HG03469 (cell line): ENCODE measurements at regions not wholly inside any gene's neighbourhood (a gene's known extent, or its start where the extent isn't known, plus 50 kb on each side); places are given as distances from the start of the nearest gene placed in this dataset.
"Not testable (repeated sequence)": the region's sequence is repeated elsewhere in the genome, so short reads cannot be mapped to it uniquely, and the experiment has no call there.

ENCODE experiments used
- ATAC-seq: cut with Tn5 transposase; IDR thresholded peaks from one replicate; pipeline ENCODE4 v1.9.1; 2021; ENCODE audit warnings: mild to moderate bottlenecking, moderate library complexity, moderate number of reproducible peaks; ENCODE audit not compliant: unreplicated experiment

DNA sequence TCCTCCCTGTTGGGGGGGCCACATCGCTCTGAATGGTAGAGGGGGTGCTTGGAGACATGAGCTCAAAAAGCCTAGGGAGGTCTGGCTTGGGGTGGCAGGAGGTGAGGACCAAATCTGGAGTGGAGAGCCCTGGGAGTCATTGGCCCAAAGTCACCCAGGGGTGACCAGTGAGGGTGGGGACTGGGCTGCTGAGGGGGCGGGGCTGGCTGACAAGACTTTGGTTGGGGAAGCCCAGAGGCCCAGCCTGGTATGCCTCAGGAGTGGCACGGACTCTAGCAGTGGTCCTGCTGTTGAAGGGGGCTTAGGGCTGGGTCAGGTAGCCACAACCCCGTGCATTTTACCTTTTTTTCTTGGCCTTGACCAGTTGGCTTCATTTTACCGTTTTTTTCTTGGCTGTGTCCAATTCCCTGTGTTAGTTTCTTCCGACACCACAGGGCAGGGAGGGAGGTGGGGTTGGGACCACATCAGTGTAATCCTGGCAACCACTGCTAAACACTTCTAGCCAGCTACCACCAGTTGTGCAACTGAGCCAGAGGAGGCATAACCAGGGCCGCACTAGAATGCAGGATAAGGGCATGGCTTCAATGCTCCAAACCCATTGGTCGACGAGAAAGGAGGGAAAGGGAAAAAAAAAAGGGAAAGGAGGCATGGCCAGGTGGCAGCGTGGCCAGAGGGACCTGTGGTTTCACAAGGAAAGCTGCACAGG is 105.3 kb upstream of the C2CD4B start:
- ATAC-seq = no peak

DNA sequence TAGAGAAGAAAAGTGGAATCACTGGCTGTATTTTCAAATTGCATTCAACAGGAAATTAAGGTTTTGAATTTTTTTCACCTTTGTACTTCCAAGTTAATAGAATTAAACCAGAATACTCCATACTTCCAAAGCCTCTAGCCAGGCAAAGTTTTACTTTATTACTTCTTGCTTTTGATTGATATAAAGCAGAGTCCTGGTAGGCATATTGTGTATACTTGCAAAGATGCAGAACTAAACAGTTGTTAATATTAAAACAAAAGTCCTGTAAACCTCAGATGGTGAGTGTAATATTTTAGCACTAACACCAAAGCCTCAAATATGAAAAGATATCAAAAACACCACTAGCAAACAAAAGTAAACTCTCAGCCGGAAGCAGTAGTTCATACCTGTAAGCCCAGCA is 107.2 kb upstream of the C2CD4B start:
- no peak for ATAC-seq

- ATAC-seq = no peak
Measured at GRCh38 chr15:62275831-62276230, 110.7 kb upstream of the C2CD4B start.

- ATAC-seq = no peak
Measured at GRCh38 chr15:62277816-62278394, 112.8 kb upstream of the C2CD4B start.

DNA sequence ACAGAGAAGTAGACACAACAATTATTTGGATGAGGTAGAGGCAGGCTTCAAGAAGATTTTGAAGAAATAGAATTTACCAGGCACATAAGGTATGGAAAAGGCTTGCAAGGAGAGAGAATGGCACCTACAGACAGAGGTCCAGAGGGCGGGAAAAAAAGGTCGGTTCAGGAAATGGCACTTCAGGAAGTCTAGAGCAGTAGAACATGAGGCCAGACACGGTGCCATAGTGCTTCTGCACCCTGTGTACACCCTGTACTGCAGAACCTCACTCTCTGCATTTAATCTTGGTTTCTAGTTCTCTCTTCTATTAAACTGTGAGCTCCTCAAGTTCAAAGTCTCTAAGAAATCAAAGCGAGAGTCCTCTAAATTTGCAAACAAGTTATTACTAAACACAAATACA is 113.4 kb upstream of the C2CD4B start:
- ATAC-seq = no peak

GRCh38 chr15:62279041-62279440 is 114.0 kb upstream of the C2CD4B start:
- ATAC-seq = no peak

DNA sequence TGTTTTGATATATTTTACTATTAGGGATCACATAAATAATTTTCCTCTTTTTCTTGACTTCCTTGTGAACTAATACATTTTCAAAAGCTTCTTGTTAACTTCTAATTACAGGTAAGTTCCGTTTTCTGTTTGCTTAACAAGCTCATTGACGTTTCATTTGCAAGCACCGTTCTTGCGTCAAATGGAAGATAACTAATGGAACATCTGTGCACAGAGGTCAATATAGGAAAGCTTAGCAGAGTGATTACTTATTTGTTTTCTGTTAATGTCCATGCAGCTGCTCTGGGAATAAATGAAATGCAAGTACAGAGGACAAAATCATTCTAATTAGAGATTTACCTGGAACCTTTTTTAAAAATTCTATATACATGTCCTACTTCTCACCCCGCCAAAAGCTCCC is 115.5 kb upstream of the C2CD4B start:
- ATAC-seq = no peak

DNA sequence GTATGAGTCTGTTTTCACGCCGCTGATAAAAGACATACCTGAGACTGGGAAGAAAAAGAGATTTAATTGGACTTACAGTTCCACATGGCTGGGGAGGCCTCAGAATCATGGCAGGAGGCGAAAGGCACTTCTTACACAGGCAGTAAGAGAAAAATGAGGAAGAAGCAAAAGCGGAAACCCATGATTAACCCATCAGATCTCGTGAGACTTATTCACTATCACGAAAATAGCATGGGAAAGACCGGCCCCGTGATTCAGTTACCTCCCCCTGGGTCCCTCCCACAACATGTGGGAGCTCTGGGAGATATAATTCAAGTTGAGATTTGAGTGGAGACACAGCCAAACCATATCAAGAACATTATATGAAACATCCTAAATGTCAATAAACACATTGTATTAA is 116.7 kb upstream of the C2CD4B start:
- not testable (repeated sequence) for ATAC-seq

GRCh38 chr15:62287066-62287857 is 122.2 kb upstream of the C2CD4B start:
- no peak for ATAC-seq

GRCh38 chr15:62288361-62289017 is 123.4 kb upstream of the C2CD4B start:
- ATAC-seq = no peak

GRCh38 chr15:62291262-62291661 is 126.2 kb upstream of the C2CD4B start:
- no peak for ATAC-seq

- no peak for ATAC-seq
Measured at GRCh38 chr15:62296756-62297507, 131.8 kb upstream of the C2CD4B start.

DNA sequence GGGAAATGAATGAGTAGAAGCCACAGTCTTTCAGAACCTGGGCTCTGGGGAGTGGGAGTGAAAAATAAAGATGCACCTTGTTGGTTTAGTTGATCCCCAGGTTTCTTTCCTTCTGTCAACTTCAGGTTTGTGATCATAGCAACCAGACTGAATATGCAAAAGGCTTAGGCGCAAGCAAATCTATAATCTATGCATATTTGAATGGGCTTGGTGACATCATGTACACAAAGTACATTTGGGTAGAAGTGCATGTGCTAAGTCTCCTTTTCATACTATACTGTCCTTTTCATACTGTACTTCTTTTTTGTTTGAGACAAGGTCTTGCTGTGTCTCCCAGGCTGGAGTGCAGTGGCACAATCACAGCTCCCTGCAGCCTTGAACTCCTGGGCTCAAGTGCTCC is 132.4 kb upstream of the C2CD4B start:
- no peak for ATAC-seq

DNA sequence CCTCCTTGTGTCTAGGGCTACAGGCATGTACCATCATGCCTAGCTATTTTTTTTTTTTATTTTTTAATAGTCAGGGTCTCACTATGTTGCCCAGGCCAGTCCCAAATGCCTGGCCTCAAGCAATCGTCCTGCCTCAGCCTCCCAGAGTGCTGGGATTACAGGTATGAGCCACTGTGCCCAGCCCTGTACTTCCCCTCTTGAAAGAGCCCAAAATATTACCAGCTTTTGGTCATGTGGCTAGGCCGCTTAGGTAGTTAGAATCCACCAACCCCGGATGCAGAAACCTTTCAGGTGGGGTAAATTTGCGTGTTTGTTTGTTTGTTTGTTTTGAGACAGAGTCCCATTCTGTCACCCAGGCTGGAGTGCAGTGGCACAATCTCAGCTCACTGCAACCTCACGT is 132.8 kb upstream of the C2CD4B start:
- ATAC-seq = no peak

GRCh38 chr15:62298811-62299210 is 133.7 kb upstream of the C2CD4B start:
- no peak for ATAC-seq

DNA sequence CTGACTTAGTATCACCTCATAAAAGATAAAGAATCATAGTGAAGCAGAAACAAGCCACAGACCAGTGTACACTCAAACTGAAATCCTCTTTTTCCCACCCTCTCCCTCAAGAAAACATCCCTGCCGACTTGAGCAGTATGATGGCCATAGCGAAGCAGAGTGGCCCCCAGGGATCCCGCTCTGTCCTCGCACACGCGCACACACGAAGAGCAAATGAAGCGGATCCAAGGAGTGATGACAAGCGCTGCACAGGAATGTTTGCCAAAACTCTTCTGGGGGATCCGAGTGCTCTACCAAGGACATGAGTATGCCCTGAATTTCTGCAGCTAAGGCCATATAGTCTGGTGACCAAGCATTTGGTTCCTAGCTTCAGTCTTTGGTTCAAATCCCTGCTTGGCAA is 134.5 kb upstream of the C2CD4B start:
- no peak for ATAC-seq

GRCh38 chr15:62301993-62302675 is 137.0 kb upstream of the C2CD4B start:
- ATAC-seq = no peak

DNA sequence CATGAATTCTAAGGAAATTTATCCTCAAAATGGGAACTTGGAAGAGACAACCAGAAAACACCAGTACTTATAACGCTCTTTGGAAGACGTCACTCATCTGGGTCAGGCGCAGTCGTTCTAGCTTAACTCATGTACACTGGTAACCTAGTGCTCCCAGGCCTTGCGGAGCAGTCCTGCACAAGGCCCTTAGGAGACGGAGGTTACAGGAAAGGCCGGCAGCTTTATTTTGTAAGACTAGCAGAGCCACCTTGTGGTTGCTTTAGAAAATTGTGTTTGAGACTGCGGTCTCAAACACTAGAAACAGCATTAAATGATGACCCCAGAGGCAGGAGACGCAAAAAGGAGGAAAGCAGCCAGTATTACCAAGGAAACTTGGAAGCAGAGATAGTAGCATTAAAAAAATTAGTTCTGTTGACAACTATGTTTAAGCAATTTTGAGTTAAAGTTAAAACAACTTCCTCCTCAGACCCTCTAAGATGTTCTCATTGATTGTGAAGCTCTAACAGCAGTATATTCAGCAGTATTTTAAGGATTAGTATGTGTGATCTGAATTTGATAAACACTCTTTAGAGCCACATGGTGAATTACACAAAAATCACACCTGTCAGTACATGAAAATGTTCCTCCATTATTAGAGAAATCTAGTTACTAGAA is 141.9 kb upstream of the C2CD4B start:
- ATAC-seq = no peak

DNA sequence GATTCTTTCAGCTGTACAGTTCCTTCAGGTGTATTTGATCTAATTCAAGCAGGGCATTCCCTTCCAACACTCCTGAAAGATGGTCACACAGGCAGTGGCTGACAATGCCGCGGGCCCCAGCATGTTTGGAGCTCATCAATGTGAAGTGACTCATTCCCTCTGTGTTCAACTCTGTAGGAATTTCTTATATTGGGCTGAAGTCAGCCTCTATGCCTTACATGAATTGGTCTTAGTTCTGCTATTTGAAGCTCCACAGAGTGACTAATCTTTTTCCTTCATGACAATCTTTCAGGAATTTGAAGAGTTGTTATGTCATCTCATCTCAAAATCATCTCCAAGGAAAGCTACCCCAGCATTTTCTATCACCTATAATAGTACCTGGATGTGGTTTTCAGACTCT is 142.5 kb upstream of the C2CD4B start:
- no peak for ATAC-seq
